ENCODE measurements at regions not wholly inside any gene's neighbourhood (a gene's known extent, or its start where the extent isn't known, plus 50 kb on each side); places are given as distances from the start of the nearest gene placed in this dataset.

GRCh38 chr4:81740487-81740886 is 268.8 kb upstream of the RASGEF1B start:
- no peaks in the 10 kb centered on the region for H3K36me3 ChIP-seq (ENCODE audit: insufficient read depth, low read length)
- no peaks in the 10 kb centered on the region for H3K9me3 ChIP-seq (ENCODE audit: low read length)
- no peaks in the 10 kb centered on the region for H3K27me3 ChIP-seq (ENCODE audit: insufficient read depth, low read depth, low read length)
- H3K27ac ChIP-seq (ENCODE audit: low read length): no peak overlapping the region
- no peaks in the 10 kb centered on the region for H3K79me2 ChIP-seq (replicated peaks; ENCODE audit: insufficient read depth, low read length)
- no peak overlapping the region for H2AFZ ChIP-seq (ENCODE audit: low read depth, low read length)
- H3K4me3 ChIP-seq (ENCODE audit: low read length): no peak overlapping the region
- no peaks in the 10 kb centered on the region for H3K9me2 ChIP-seq (ENCODE audit: insufficient read depth, low read length)
- no peaks in the 10 kb centered on the region for H3F3A ChIP-seq (ENCODE audit: insufficient read depth, low read length, poor library complexity, severe bottlenecking)
- H3K9ac ChIP-seq (ENCODE audit: low read length): no peak overlapping the region
- TF ChIP-seq SMC3 (conservative IDR thresholded peaks at IDR 0.05; ENCODE audit: poor library complexity) (no peak), MXI1 (conservative IDR thresholded peaks at IDR 0.05; ENCODE audit: poor library complexity, severe bottlenecking) (no peak), EZH2 (IDR thresholded peaks at IDR 0.05; ENCODE audit: borderline replicate concordance, insufficient read depth, low read length, poor library complexity, severe bottlenecking) (no peak)
- H3K4me2 ChIP-seq (ENCODE audit: low read length): no peak overlapping the region
- no peaks in the 10 kb centered on the region for H4K20me1 ChIP-seq (ENCODE audit: insufficient read depth)

- H3K27me3 ChIP-seq (ENCODE audit: insufficient read depth, low read depth, low read length): no peaks in the 10 kb centered on the region
- no peaks in the 10 kb centered on the region for H3K9me2 ChIP-seq (ENCODE audit: insufficient read depth, low read length)
- no peak overlapping the region for H2AFZ ChIP-seq (ENCODE audit: low read depth, low read length)
- H3K4me2 ChIP-seq (ENCODE audit: low read length): no peak overlapping the region
- H3K9ac ChIP-seq (ENCODE audit: low read length): no peak overlapping the region
- H3K36me3 ChIP-seq (ENCODE audit: insufficient read depth, low read length): no peaks in the 10 kb centered on the region
- no peaks in the 10 kb centered on the region for H3F3A ChIP-seq (ENCODE audit: insufficient read depth, low read length, poor library complexity, severe bottlenecking)
- no peaks in the 10 kb centered on the region for H3K9me3 ChIP-seq (ENCODE audit: low read length)
- no peaks in the 10 kb centered on the region for H4K20me1 ChIP-seq (ENCODE audit: insufficient read depth)
- TF ChIP-seq EP300 (conservative IDR thresholded peaks at IDR 0.05; ENCODE audit: poor library complexity, severe bottlenecking) (no peak), CTCF (IDR thresholded peaks at IDR 0.05; ENCODE audit: poor library complexity, severe bottlenecking) (no peak), POLR2AphosphoS5 (IDR thresholded peaks at IDR 0.05) (no peak), SMC3 (conservative IDR thresholded peaks at IDR 0.05; ENCODE audit: poor library complexity) (no peak), REST (IDR thresholded peaks at IDR 0.05; ENCODE audit: borderline replicate concordance) (no peak), RAD21 (conservative IDR thresholded peaks at IDR 0.05) (no peak), MXI1 (conservative IDR thresholded peaks at IDR 0.05; ENCODE audit: poor library complexity, severe bottlenecking) (no peak), EZH2 (IDR thresholded peaks at IDR 0.05; ENCODE audit: borderline replicate concordance, insufficient read depth, low read length, poor library complexity, severe bottlenecking) (no peak), TAF1 (IDR thresholded peaks at IDR 0.05; ENCODE audit: low read depth) (no peak)
- H3K27ac ChIP-seq (ENCODE audit: low read length): no peak overlapping the region
- H3K79me2 ChIP-seq (replicated peaks; ENCODE audit: insufficient read depth, low read length): no peaks in the 10 kb centered on the region
- no peak overlapping the region for H3K4me3 ChIP-seq (ENCODE audit: low read length)
These were observed 267.2 kb upstream of the RASGEF1B start for GRCh38 chr4:81738891-81739290.
